HUDEP-2 (cell line): ENCODE measurements at regions not wholly inside any gene's neighbourhood (a gene's known extent, or its start where the extent isn't known, plus 50 kb on each side); places are given as distances from the start of the nearest gene placed in this dataset.

ENCODE experiments used
- DNase-seq, 76 experiments: peaks; one replicate each; lab custom pipeline; 2025; ENCODE audit not compliant: unreplicated experiment in 76 of 76; lab: John Stamatoyannopoulos, UW

- DNase-seq: no peak
Observed at GRCh38 chr1:5717031-5717682, 275.1 kb downstream of the NPHP4 start.

- no peak for DNase-seq
Observed at GRCh38 chr1:5716126-5716525, 276.1 kb downstream of the NPHP4 start.

- no peak for DNase-seq
Observed at GRCh38 chr1:5713101-5714010, 278.9 kb downstream of the NPHP4 start.

- no peak for DNase-seq
Observed at GRCh38 chr1:5711956-5712645, 280.1 kb downstream of the NPHP4 start.

- DNase-seq: no peak
Observed at GRCh38 chr1:5711079-5711478, 281.1 kb downstream of the NPHP4 start.

- no peak for DNase-seq
Observed at GRCh38 chr1:5709976-5710375, 282.2 kb downstream of the NPHP4 start.

- no peak for DNase-seq
Observed at GRCh38 chr1:5709461-5709975, 282.7 kb downstream of the NPHP4 start.

GRCh38 chr1:5708346-5709245 lies 283.6 kb downstream of the NPHP4 start:
- DNase-seq: no peak

GRCh38 chr1:5707566-5708345 lies 284.5 kb downstream of the NPHP4 start:
- DNase-seq: peak in 1 of 76 experiments; percentile 1

GRCh38 chr1:5706239-5706638 lies 286.0 kb downstream of the NPHP4 start:
- DNase-seq: no peak

- DNase-seq: no peak
Observed at GRCh38 chr1:5705751-5706150, 286.5 kb downstream of the NPHP4 start.

GRCh38 chr1:5704561-5705514 lies 287.4 kb downstream of the NPHP4 start:
- DNase-seq: no peak

- DNase-seq: no peak
Observed at GRCh38 chr1:5701642-5702041, 290.6 kb downstream of the NPHP4 start.

GRCh38 chr1:5693568-5693967 lies 298.7 kb downstream of the NPHP4 start:
- DNase-seq: no peak

GRCh38 chr1:5692664-5693063 lies 299.6 kb downstream of the NPHP4 start:
- no peak for DNase-seq

- DNase-seq: no peak
Observed at GRCh38 chr1:5691795-5692509, 300.3 kb downstream of the NPHP4 start.

- DNase-seq: no peak
Observed at GRCh38 chr1:5690898-5691297, 301.3 kb downstream of the NPHP4 start.

GRCh38 chr1:5690291-5690690 lies 301.9 kb downstream of the NPHP4 start:
- DNase-seq: no peak
